ENCODE measurements at regions not wholly inside any gene's neighbourhood (a gene's known extent, or its start where the extent isn't known, plus 50 kb on each side); places are given as distances from the start of the nearest gene placed in this dataset.
A peak's percentile ranks its signal among the peaks of the same experiment; 100 is the strongest.

DNA sequence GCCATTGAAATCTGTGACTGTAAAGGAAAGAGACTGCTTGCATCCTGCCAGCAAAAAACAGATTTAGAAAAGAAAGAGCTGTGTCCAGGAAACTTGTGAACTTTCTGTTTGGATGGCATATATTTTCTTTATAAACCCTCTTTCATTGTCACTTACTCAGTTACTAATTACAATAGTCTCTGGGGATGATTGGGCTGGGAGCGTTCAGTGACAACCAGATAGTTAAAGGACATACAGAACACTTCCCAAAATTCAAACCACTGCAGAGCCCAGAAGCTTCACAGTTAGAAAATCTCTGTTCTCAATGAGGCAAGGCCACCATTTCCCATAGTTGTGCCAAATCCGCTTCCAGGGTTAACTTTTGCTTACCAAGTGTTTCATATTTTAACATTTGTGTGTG is 98.6 kb upstream of the TAB2 start:
- DNase-seq, result no peak

DNA sequence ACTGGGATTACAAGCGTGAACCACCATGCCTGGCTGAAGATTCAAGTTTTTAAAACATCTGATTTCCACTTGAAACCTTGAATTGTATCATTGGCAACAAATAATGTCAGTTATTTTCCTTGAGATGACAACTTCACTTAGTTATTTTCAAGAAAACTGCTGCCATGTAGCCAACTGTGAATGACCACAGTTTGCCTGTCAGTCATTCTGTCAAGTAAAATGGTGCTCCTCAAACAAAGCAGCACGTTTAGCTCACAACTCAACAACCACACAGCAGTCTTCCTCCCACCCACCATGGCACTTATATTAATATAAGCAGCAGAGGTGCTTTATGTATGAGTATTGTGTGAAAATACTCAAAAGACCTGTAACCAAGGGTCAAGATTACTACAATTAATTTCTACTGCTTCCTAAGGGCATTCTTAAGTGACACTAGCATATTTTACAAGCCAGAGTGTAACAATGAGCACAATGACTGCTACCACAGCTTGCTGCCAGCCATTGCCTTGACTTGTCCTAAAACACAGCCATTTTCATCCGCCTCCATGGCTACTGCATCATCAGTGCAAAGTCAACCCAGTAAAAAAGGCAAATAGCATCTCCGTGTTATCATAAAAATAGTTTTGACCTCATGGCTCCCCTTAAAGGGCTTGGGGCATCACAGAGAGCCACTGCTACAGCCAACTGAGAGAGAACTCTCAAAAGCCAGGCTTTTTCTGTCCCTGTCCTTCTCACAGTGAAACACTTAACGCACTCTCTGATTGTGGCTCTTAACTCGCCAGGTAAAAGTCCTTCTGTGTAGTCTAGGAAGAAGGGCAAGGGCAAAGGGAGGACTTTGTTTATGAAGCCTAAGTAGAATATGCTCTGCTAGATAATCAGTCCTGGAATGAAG is 96.4 kb upstream of the TAB2 start:
- no peak for DNase-seq

- no peak for DNase-seq
Measured at GRCh38 chr6:149221774-149222070, 95.8 kb upstream of the TAB2 start.

- DNase-seq, result no peak
Measured at GRCh38 chr6:149223120-149223903, 94.2 kb upstream of the TAB2 start.

DNA sequence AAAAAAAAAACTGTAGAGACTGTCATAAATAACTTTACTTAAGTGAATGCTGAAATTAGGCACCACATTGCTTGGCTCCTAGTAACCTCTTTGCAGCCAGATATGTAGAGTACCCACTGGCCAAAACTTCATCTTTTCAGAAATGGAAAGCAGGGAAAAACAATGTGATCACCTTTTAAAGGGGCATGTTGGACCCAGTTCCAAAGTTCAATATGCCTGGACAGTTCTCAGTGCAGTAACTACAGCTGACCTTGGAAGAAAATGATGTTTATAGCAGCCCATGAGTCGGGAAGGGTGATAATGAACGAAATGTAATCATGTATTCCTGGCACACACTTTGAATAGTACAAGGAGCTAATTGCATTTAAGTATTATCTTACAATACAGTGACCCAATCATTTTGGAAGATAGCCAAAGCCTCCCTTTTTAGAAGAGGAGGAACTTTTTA is 93.6 kb upstream of the TAB2 start:
- DNase-seq, result peak; percentile 22

DNA sequence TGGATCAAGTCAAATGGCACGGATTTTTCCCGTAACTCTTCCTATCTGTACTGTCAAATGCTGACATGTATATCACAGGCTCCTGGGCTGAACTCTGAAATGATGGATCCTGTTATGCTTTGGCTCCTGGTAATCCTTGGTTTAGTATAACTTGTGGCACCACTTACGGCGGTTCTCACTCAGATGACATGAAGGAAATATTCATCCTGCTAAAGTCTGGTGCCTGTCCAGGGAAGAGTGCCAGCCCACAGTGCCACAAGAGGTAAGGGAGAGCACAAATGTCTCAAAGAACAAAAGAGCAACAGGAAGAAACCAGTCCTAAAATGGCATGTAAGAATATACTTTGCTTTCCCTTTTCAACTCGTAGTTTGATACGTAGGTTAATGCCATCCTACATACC is 93.1 kb upstream of the TAB2 start:
- no peak for DNase-seq

DNA sequence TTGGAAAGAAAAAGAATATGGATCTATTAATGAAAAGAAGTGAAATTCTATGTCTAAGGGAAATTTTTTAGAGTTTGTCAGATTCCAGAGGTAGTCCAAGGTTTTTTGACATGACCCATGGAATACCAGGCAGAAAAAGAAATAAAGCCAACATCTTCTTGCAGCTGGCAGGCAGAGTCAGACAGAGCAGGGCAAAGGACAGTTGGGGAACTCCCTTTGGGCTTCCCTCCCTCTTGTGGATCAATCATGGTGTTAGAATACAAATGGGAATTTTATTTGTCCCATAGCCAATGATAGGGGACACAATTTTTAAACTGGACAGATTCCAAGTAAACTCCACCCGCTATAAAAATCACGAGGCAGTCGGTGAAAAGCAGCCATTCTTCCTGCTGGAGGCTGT is 92.1 kb upstream of the TAB2 start:
- DNase-seq, result no peak

GRCh38 chr6:149225946-149226345 is 91.6 kb upstream of the TAB2 start:
- no peak for DNase-seq

- DNase-seq, result no peak
Measured at GRCh38 chr6:149227796-149228195, 89.7 kb upstream of the TAB2 start.

DNA sequence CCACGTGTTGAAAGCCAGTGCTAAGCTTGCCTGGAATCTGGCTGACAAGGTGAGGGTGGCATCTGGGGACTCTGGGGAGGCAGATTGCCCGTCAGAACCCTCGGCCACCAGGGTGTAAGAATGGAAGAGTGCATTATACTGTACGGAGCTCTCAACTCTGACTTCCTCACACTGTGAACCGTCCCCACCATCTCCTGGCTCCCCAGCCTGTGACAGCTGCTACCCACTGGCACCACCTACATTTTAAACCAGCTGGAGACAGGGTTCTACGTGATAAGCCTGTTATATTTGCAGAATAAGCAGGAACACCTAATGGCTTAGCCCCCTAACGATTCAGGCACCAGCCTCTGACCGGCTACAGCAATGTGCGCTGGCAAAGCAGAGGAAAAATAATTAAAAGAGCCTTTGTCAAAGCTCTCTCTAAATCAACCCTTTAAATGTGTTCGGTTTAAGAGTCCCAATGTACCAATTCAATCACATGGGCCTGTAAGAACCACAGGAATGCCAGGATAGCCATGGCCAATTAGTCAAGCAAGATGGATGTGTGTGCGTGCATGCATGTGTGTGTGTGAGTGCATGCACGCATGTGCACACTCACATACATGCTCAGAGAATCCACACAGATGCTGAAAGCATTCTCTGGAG is 89.1 kb upstream of the TAB2 start:
- DNase-seq, result no peak

DNA sequence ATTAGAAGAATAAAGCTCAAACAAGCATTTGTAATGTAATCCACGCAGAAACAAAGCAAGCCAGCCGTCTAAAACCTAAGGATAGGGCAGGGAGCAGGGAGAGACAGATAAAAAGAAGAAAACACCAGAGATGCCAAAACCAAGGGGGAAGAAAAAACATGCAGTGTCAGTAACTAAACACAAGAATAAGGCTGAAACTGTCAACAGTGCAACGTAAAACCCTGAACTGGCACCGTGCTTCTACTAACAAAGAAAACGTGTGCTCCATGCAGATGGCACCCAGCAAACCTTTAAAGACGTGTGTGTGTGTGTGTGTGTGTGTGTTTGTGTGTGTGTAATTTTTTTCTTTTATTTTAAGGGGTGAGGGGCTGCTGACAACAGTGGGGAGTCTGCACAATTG is 88.4 kb upstream of the TAB2 start:
- DNase-seq, result no peak

GRCh38 chr6:149230712-149231460 is 86.6 kb upstream of the TAB2 start:
- no peak for DNase-seq

- DNase-seq, result no peak
Measured at GRCh38 chr6:149231778-149232177, 85.7 kb upstream of the TAB2 start.

- DNase-seq, result no peak
Measured at GRCh38 chr6:149233056-149233715, 84.3 kb upstream of the TAB2 start.

DNA sequence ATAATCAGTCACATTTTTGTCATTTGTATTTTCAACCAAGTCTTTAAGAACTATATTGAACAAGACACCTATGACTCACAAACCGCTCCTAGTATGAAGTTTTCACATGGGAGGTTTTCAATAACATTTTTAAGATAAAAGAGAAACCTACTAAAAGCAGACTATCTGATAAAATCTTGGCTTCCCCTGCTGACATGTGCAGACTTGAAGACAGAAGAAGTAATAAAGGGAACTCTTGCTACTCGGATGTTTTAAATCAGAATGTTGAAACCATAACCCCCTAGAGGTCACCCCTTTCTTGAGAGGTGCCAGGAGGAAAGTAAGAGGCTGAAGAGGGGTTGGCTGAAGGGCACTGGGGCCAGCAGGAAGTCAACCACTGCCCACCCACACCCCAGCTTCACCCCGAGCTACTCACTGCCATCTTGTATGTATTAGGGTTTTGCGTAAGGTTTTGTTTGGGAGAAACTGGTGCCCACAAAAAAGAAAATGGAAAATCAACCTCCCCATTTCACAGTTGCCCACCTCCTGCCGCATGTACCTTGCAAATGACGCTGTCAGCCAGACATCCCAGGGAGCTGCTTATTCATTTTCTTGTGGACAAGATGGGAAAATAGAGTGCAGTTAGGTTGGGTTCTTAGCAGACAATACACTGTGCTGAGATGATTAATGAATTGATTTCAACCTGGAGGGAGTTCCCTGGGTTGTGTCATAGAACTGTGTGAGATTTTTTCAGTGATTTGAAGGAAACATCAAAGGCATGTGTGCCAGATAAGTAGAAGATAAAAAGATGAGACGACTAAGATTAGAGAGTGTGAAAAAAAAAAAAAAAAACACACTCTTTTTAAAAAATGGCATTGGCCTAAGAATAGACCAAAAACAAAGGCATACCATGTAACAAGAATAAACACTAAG is 83.2 kb upstream of the TAB2 start:
- DNase-seq, result peak; percentile 35

DNA sequence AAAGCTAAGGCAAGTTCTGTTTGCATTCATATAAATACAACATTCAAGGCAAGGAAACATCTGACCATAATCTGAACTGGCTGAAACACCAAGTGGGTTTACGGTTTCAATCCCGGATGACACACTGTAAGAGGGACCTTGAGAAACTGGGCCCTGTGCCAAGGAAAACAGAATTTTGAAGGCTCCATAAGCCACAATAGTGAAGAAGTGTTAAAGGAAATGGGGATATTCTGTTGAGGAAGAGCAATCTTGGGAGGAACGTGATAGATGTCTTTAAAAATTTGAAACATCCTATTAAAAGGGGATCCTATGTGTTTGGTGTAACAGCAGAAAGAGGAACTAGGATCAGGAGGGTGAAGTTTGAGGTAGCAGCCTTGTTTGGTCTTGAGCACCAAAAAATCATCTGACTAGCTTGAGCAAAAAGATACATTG is 82.4 kb upstream of the TAB2 start:
- peak; percentile 50 for DNase-seq

DNA sequence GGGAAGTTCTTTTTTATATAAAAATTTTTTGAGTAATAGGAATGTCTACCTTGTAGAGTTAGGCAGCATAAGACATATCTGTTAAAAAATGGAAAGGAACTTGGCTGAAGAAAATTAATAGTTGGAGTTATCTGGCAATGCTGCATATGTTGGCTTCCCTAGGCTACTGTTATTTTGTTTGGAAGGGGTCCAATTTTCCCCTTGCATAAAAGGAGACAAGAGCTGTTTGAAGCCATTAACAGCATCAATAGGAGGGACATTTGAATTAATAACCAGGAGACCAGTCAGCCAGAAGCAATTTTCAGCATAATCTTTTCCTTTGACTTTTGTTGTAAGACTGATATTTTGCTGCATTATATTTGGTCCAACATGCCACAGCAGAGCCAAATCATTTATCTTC is 80.9 kb upstream of the TAB2 start:
- no peak for DNase-seq

- DNase-seq, result no peak
Measured at GRCh38 chr6:149237464-149237863, 80.0 kb upstream of the TAB2 start.

DNA sequence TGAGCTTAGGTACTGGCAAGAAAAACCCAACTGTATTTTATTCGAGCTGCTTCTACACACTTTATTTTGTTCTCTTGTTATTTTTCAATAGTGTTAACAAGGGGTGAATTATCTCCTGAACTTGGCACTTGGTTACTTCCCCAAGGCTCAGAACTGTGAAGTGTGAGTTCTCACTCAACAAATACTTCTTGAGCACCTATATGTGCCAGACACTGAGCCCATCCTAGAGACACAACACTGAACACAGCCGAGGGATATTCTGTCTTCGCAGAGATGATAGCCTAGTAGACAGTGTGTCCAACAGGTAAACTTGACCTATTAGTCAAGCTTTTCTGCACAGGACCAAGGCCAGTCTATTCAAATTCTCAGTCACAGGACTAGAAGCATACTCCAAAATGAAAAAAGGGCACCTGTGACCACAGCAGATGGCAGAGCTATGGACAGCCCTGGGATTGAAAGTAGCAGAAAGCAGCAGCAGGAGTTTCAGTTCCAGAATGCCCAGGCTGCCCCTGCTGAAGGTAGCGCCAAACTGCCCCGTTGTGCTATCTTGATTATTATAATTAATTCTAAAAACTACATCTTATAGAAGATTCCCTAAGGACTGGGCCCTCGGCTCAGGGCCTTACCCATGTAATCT is 77.8 kb upstream of the TAB2 start:
- no peak for DNase-seq

- DNase-seq, result no peak
Measured at GRCh38 chr6:149242883-149243282, 74.6 kb upstream of the TAB2 start.

GRCh38 chr6:149244105-149244504 is 73.4 kb upstream of the TAB2 start:
- DNase-seq, result no peak
